GM21367 (cell line): ENCODE measurements at regions not wholly inside any gene's neighbourhood (a gene's known extent, or its start where the extent isn't known, plus 50 kb on each side); places are given as distances from the start of the nearest gene placed in this dataset.

Experiments
- ATAC-seq: cut with Tn5 transposase; IDR thresholded peaks from one replicate; pipeline ENCODE4 v1.9.1; 2021; ENCODE audit not compliant: unreplicated experiment

DNA sequence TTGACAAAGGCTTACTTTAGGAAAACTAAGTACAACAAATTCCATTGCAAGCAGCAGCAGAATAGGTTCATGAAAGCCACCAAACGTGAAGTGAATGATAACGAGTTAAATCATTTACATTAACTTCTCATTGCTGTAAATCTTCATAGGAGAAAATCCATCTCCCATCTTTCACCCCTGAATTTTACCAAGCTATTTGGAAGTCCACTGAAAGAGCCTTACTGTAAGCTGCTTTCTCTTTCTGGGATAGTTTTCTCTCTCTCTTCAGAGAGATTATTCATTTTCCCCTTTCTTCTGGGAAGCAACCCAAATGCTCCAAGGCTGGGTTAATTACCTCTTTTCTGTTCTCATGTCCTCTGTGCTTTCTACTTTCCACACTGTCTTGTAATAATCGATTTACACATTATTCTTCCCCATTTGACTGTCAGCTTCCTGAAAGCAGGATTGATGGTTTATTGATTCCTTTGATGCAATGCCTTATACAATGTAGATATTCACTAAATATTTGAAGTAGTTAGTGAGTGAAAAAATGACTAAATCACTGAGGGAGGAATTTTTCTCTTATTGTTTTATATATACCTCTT, 914.3 kb upstream of the ARPP21 start:
- no peak for ATAC-seq

- ATAC-seq = no peak
These were observed 913.6 kb upstream of the ARPP21 start for GRCh38 chr3:34725774-34726173.

DNA sequence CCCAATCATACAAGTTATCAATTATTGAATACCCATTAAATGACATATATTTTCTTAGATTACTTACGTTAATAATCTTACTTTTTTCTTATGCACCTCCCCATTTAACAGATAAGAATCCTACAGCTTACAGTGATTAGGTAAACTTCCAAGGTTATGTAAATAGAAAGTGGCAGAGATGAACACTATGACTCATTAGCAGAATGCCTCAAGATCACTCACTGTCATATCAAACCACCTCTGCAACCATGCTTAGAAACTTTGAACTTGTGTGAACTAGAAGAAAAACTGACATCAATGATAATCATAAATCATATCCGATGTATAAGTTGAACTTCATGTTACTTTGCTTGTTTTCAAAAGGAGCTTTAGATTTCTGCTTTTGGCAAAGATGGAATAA, 911.6 kb upstream of the ARPP21 start:
- no peak for ATAC-seq

DNA sequence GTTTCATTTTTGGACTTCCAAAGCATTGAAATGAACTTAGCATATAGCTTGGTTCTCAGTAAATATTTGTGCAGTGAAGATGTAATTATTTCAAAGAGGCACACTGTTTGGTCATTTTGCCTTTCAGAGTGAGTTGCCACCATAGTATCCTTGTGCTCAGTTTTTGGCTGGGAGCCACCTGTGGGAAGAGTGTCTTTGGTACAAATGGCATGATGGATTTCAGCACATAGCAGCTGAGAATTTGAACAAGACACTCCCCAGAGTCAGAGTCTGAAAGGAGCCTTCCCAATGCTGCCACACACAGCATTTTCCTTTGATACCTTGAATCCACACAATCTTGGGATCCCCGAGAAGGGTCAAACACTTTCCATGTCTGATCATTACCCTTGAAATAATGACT, 897.2 kb upstream of the ARPP21 start:
- ATAC-seq = no peak

GRCh38 chr3:34758630-34759261, 880.6 kb upstream of the ARPP21 start:
- ATAC-seq = no peak

GRCh38 chr3:34777386-34777785, 861.9 kb upstream of the ARPP21 start:
- no peak for ATAC-seq

DNA sequence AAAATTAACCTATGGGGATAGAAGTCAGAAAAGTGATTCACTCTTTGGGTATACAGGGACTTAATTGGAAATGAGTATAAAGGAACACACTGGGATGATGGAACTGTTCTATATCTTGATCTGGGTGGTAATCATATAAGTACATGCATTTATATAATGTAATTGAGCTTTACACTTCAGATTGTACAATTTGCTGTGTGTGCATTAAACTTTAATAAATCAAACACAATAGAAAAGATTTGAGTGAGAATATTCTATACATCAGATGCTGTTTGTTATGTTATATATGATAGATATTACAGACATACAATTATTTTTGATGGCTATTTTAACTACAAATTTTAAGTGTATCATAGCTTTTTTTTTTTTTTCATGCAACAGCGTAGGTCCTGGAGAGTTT, 860.2 kb upstream of the ARPP21 start:
- no peak for ATAC-seq

DNA sequence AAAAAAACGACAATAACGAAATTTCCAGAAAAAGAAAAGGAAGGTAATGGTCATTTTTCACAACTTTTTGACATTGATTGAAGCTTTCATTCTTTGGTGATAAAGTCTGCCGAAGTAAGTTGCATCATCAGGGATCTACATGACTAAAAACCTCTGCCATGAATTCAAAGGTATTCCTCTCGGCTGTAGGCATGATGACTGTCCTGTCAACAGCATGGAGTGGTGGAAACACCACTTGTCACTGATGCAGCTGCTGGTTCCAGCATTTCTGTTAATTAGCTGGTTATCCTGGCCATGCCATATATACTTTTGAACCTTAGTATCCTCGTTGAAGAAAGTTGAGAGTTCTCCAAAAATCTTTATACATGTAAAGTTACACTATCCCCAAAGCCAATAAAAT, 859.0 kb upstream of the ARPP21 start:
- no peak for ATAC-seq

- no peak for ATAC-seq
These were observed 858.4 kb upstream of the ARPP21 start for GRCh38 chr3:34780973-34781372.

GRCh38 chr3:34782871-34783270, 856.5 kb upstream of the ARPP21 start:
- no peak for ATAC-seq

- no peak for ATAC-seq
These were observed 855.4 kb upstream of the ARPP21 start for GRCh38 chr3:34783876-34784275.

GRCh38 chr3:34793057-34793456, 846.3 kb upstream of the ARPP21 start:
- ATAC-seq = no peak

DNA sequence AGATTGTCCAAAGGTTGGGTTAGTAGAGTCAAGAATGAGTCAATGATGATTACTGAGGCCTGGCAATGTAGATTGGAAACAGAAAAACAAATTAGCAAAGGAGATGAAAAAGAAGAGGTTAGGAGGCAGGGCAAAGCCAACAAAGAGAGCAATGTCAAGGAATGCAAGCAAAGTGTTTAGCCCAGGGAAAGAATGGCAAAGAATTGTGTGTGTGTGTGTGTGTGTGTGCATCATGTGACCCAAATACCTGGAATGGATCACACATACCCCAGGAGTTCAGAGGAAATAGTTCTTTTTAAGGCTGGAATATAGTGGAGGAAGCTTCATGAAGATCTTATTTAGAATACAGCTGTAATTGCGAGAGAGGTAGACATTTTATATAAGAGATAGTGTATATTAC, 831.7 kb upstream of the ARPP21 start:
- ATAC-seq = no peak

DNA sequence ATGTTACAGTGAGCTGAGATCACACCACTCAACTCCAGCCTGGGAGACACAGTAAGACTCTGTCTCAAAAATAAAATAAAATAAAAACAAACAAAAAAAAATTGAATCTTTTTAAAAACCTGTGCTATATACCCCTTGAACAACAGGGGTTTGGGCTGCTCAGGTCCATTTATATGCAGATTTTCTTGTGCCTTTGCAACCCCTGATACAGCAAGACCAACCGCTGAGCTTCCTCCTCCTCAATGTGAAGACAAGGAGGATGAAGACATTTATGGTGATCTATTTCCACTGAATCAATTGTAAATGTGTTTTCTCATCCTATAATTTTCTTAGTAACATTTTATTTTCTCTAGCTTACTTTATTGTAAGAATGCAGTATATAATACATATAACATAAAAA, 831.0 kb upstream of the ARPP21 start:
- ATAC-seq = no peak

DNA sequence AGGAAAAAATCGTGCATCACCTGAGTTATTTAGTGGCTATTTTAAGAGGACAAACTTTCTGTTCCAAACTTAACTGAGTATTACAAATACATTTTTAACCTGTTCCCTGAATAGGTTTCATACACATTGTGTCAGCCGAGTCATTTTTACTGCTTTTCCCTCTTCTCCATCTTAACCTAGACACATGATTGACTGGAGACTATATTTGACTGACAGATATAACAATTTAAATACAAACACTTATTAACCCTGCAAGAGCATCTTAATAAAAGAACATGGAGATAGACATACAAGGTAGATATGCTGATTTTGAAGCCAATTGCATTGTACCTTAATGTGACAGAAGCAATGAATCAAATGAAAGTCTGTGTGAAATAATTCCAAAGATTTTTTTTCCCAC, 810.5 kb upstream of the ARPP21 start:
- no peak for ATAC-seq

- ATAC-seq = no peak
These were observed 806.3 kb upstream of the ARPP21 start for GRCh38 chr3:34832865-34833508.

GRCh38 chr3:34837848-34838741, 801.2 kb upstream of the ARPP21 start:
- ATAC-seq = no peak

DNA sequence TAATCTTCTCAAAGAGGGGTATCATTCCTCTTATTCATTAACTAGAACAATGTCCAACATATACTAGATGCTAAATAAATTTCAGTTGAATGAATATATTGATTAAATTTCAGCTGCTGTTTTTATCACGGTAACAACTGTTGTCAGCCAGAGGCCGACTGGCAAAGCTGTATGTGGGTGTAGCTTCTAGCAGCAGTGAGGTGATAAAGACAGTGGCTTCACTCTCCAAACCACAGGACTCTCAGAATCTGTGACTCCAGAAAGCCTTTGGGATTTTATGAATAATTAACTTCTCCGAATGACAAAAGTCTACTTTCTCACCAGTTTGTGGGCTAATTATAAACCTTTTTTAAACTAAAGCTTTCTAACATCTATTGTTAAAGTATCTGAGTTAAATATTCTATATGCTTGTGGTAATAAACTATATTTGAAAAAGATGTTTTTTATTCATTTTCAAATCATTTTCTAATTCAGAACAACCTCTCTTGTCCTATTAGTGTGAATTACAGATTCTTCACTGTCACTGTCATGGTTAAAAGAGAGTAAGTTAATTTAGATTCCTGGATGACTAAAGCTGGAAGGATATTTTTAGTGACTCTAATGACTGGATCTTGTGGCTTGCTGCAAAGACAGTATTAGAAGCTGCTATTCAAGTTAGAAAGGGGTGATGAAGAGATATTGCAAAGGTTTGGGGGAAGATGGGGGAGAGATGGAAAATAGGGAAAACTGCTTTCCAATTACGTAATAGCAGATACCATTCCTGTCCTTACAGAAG, 796.4 kb upstream of the ARPP21 start:
- no peak for ATAC-seq

GRCh38 chr3:34844323-34844620, 795.1 kb upstream of the ARPP21 start:
- no peak for ATAC-seq

DNA sequence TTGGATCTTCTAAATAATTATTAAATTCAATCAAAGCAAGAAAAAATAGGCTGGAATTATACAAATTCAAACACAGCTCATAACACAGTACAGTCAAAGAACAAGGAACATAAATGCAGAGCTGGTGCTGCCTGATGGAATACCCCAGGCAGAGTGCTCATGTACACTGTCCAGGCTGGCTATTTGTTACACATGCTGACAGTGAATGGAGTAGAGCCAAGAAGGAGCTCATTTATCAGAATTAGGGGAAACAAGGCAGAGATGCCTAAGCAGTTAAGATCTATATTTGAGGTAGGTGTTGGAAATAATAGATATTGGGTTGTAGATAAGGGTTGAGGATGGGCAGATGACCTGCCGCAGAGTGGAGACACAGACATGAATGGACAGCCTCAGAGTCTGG, 788.2 kb upstream of the ARPP21 start:
- no peak for ATAC-seq

- ATAC-seq = no peak
These were observed 786.4 kb upstream of the ARPP21 start for GRCh38 chr3:34852844-34853439.
